ENCODE measurements at regions not wholly inside any gene's neighbourhood (a gene's known extent, or its start where the extent isn't known, plus 50 kb on each side); places are given as distances from the start of the nearest gene placed in this dataset.
A peak's percentile ranks its signal among the peaks of the same experiment; 100 is the strongest.

DNA sequence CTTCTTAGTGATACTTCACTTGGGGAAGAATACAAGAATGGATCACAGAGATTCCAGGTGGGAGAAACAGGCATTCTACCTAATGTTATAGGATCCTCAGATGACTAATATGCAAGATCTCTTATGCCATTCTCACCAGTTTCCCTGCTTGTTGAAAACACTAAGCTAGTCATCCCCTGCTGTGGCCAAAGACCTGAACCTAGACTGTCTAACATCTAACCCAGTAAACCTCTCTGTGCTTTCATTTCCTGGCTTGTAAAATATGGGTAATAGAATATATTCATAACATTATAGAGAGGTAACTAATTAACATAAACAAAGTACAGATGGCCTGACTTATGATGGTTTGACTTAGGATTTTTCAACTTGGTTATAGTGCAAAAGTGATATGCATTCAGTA, 776.3 kb downstream of the TUSC7 start:
- DNase-seq: no peak

DNA sequence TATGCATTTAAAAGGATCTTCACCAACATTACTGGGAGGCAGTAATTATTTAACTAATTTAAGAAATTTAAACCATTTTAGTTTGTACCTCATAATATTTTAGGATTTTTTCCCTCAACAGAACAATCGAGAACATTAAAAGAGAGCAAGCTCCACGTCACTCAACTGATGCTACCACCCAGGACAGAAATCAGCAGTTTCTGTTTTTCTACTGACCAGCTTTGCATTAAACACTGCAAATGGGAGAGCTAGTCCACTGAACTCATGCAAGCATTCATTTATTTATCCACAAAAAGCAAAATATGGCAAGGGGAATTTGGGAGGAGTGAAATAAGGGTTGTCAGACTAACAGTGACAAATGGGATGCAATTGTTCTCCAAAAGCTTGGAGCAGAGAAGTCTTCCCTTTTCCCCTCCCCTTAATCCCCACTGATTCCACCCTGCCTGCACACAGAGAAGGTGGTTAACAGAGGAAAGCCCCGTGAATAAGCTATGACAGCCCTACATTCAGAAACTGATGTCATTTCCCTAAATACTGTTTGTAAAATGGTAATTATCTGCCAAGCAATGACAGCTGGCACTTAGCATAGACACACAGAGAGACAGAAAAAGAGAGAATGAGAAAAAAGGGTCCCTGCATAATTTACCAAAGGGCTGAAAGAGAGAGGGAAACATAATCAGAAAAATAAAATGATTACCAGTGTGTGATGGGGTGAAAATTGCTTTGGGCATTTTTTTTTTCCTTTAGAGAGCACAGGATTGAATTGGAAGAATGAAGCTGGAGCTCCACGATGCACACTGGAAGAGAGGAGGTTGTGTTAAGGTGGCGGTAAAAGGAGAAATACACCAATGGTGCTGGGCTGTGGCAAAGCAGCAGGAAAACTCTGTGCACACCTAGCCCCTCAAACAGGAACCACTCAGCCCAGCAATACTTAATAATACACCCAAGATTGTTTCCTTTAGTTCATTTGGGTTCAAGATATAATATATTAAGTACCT, 777.4 kb downstream of the TUSC7 start:
- peak; percentile 27 for DNase-seq

GRCh38 chr3:117488983-117489382, 779.4 kb downstream of the TUSC7 start:
- no peak for DNase-seq

- no peak for DNase-seq
Measured at GRCh38 chr3:117489663-117490079, 780.1 kb downstream of the TUSC7 start.

- DNase-seq: no peak
Measured at GRCh38 chr3:117490716-117491115, 781.1 kb downstream of the TUSC7 start.

DNA sequence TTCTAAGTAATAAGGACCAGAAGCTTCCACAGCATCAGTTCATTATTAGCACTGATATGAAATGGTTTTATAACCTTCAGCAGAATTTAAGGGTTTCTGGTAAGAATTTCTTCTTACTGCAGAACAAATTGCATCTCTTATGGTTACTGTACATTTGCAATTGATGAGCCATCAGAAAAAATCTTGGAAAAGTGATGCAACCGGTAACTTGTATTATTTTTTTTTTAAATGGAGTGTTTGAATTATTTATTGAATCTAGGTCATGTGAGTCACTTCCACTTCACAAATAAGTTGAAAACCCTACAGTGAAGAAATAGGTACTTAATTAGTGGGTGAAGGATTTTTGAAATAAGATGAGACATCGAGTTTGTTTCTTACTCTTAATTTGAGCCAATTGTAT, 786.0 kb downstream of the TUSC7 start:
- no peak for DNase-seq

DNA sequence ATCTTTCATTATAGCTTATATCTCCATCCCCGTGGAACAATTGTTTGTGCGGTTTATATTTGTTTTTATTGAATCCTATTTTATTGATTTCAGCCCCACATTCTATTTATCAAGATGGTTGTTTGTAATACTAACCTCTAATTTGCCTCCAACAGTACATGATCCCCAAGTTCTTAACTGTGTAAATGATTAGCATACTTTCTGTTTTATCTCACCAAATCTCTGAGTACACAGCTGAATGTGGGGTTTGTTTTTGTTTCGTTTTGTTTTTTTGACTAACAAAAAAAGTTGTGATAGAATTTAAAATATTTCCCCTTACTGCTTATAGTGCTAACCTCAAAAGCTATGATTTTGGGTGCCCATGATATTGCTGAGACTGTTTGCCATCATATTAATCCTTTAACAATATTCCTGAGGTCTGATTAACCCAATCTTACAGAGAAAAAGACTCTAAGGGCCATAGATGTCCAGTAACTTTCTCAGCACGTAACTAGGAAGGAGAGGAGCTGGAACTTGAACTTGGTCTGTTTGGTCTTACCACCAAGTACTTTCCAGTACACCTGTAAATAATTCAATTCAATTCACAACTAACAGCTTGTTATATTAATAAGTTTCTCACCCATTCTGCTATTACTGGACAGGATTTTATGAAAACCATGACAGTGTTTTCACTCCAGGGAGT, 789.8 kb downstream of the TUSC7 start:
- DNase-seq: no peak

DNA sequence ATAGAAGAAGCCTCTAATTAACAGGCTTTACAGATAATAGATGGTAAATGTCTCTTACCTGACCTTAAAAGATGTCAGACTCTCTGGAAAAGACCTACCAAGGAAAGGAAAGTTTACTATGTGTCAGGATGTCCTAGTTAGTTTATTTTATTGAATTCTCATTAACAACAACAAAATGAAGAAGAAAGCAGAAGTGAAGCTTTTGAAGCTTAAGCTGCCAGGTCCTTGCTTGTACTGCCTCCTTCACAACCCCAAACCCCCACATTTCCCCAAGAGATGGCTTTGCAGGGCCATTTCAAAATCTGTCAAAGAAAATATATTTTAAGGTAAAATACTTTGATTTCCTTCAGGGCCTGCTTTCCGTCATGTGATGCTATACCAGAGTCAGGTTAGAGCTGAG, 798.4 kb downstream of the TUSC7 start:
- no peak for DNase-seq

GRCh38 chr3:117509858-117510257, 800.3 kb downstream of the TUSC7 start:
- no peak for DNase-seq

GRCh38 chr3:117510396-117510795, 800.8 kb downstream of the TUSC7 start:
- DNase-seq: no peak

- no peak for DNase-seq
Measured at GRCh38 chr3:117512975-117513374, 803.4 kb downstream of the TUSC7 start.

DNA sequence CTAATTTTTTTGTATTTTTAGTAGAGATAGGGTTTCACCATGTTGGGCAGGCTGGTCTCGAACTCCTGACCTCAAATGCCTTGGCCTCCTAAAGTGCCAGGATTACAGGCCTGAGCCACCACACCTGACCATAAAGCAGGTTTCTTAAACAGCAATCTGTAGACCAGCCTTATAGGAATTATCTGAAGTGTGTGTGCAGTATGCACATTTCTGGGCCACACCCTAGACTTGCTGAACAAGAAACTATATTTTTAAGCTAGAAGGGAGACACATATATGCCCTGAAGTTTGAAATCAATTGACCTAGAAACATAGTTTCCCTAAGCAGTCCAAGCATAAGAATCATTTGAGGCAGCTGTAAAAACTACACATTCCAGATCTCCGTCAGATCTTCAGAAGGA, 805.7 kb downstream of the TUSC7 start:
- no peak for DNase-seq

DNA sequence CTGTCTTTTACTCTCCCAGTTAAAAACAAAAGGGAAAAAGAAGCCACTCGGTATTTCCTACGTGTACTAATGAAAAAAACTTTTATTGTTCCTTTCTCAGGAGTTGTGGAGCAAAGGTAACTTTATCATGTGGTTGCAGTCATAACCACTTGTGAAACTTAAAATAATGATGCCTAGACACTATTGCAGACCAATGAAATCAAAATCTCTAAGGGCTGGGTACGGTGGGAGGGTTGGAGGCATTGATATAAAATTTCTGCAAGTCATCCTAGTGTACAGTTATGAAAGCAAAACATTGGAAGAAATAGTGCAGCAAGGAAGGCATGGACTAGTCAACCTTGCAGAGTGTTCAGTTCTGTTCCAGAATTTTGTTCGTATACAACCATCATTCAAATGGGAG, 808.8 kb downstream of the TUSC7 start:
- DNase-seq: no peak

GRCh38 chr3:117519776-117520175, 810.2 kb downstream of the TUSC7 start:
- no peak for DNase-seq

- no peak for DNase-seq
Measured at GRCh38 chr3:117520582-117520981, 811.0 kb downstream of the TUSC7 start.

DNA sequence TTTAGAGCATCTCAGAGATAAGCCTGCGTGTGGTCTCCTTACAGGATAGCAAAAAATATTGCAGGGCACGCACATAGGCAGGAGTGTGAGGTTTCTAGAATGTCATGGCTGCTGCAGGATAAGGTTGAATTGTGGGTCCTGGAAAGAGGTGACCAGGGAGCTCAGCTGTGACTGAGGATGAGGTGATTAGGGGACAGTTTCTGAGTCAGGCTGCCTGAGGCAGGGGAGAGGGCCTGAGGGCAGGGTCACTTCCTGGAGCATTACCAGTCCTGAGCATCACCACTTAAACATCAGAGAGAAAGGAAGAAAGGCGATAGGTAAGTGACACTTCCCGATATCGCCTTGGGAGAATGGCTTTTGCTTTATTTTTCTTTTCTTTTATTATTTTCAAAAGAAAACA, 813.8 kb downstream of the TUSC7 start:
- DNase-seq: no peak

- no peak for DNase-seq
Measured at GRCh38 chr3:117524890-117525289, 815.3 kb downstream of the TUSC7 start.

DNA sequence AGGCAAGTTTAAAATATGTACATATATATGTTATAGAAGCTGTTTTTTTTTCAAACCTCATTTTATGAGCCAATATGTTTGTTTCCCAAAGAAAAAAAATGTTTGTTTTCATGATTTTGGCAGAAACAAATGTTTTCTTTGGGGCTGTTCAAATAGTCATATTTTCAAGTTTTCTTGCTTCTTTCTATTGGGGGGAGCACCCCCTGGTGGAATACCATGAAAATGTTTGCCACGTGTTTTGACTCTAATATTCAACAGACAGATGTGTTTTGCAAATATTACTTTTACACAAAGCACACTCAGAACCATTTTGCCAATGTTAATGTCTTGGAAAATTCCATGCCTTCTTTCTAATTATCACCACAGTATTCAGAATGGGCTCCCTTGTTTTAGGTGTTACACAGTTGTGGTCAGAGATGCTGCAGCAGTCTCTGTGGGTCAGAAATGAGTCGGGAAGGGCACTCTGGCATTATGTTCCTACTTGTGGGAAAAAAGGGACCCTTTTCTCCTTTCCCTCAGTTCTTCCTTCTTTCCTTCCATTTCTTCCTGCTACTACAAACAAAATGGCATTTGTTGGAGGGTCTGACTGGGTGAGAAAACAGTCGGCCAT, 817.0 kb downstream of the TUSC7 start:
- no peak for DNase-seq

DNA sequence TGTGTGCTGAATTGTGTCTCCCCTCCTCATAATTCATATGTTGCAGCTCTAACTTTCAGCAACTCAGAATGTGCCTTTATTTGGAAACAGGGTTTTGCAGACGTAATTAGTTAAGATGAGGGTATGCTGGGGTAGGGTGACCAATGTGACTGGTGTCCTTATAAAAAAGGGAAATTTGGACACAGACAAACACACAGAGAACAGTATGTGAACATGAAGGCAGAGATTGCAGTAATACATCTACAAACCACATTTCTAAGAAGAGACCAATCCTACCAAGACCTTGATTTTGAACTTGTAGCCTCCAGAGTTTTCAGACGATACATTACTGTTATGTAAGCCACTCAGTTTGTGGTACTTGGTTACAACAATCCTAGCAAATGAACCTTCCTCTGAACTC, 817.8 kb downstream of the TUSC7 start:
- no peak for DNase-seq

GRCh38 chr3:117528688-117529087, 819.1 kb downstream of the TUSC7 start:
- no peak for DNase-seq

DNA sequence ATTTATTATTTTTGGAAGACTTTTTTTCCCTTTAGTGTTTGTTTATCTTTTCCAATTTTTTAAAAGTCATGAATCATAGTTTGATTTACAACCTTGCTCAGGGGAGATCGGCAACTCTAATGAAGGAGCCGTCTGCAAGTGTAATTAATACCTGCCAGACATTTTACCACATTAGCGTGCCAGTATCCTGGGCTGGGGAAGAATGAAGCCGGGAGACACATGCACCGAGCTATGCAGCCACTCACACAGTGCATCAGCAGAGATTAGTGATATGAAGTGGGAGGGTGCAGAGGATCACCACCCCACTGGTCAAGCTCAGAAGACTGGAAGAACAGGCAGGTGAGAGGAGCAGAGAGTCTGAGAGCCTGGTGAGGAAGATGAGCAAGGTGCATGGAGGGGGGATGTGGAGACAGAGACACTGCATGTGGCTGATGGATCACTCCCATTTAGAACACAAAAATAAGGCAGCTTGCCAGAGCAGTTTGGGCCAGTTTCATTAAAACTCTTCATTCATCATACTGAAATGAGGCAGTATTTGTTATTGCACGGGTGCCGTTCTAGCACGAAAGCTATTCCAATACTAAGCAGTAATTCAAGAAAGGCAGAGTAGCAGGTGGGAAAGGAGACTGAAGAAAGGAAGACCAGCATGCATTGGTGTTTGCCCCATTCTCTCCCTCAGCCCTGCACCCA, 821.6 kb downstream of the TUSC7 start:
- DNase-seq: no peak

DNA sequence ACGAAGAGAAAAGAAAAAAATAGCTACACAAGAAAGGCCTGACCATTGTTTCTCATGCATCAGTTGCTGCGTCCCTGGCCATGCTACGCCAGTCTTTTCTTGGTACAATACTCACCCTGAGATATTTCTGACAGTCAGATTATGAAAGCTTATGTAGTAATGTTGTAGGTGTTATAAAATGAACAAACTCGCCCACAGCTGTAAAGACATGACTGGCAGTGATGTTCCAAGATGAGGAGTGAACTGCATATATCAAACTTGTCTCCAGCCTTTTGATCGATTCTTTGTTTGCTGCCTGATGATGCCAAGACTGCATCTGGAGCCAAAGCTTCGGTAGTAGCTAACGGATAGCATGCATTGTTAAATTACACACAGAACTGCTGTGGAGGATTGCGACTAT, 822.7 kb downstream of the TUSC7 start:
- no peak for DNase-seq

GRCh38 chr3:117534138-117534537, 824.6 kb downstream of the TUSC7 start:
- DNase-seq: no peak
